Neural progenitor cell (in vitro differentiated cells): ENCODE measurements at regions not wholly inside any gene's neighbourhood (a gene's known extent, or its start where the extent isn't known, plus 50 kb on each side); places are given as distances from the start of the nearest gene placed in this dataset.

Source experiments
- DNase-seq: peaks from one replicate; pipeline ENCODE4 v3.0.0-alpha.2; 2016; ENCODE audit warnings: low spot score
- H2AFZ ChIP-seq: fragments of 200-600 bp; sonication (generic); replicated peaks from 2 replicates; pipeline ENCODE4 v1.6.1; 2016; ENCODE audit warnings: antibody characterized with exemption
- H3F3A ChIP-seq: fragments of 200-600 bp; sonication (generic); 2 replicates; pipeline ENCODE4 v1.6.1; 2016; ENCODE audit warnings: antibody characterized with exemption, low read depth
- H3K27ac ChIP-seq: fragments of 200-600 bp; sonication (generic); 2 replicates; pipeline ENCODE4 v1.5.1; 2016; ENCODE audit warnings: mild to moderate bottlenecking
- H3K27me3 ChIP-seq: fragments of 200-600 bp; sonication (generic); 2 replicates; pipeline ENCODE4 v1.6.1; 2016; ENCODE audit warnings: mild to moderate bottlenecking, moderate library complexity
- H3K36me3 ChIP-seq: fragments of 200-600 bp; sonication (generic); 2 replicates; pipeline ENCODE4 v1.5.1; 2016
- H3K4me1 ChIP-seq: fragments of 200-600 bp; sonication (generic); 2 replicates; pipeline ENCODE4 v1.6.1; 2016; ENCODE audit warnings: mixed run types
- H3K4me2 ChIP-seq: fragments of 200-600 bp; sonication (generic); 2 replicates; pipeline ENCODE4 v1.6.1; 2016
- H3K4me3 ChIP-seq: fragments of 200-600 bp; sonication (generic); 2 replicates; pipeline ENCODE4 v1.5.1; 2016
- H3K79me2 ChIP-seq: fragments of 200-600 bp; sonication (generic); 2 replicates; pipeline ENCODE4 v1.6.1; 2016; ENCODE audit warnings: low read depth
- H3K9ac ChIP-seq: fragments of 200-600 bp; sonication (generic); 2 replicates; pipeline ENCODE4 v1.6.1; 2016
- H3K9me3 ChIP-seq: fragments of 200-600 bp; sonication (generic); 2 replicates; pipeline ENCODE4 v1.5.1; 2016; ENCODE audit warnings: low read depth
- H4K20me1 ChIP-seq: fragments of 200-600 bp; sonication (generic); 2 replicates; pipeline ENCODE4 v1.6.1; 2016; ENCODE audit warnings: low read depth
- H3K27ac Mint-ChIP-seq: 3 replicates; pipeline ENCODE4 v1.8.0; 2021; ENCODE audit warnings: mixed read lengths
- H3K27me3 Mint-ChIP-seq: 2 replicates; pipeline ENCODE4 v1.8.0; 2022; ENCODE audit warnings: low read depth, mild to moderate bottlenecking, inconsistent platforms, moderate library complexity, mixed read lengths; ENCODE audit not compliant: insufficient read depth
- H3K36me3 Mint-ChIP-seq: 3 replicates; pipeline ENCODE4 v1.8.0; 2021; ENCODE audit warnings: mixed read lengths
- H3K4me1 Mint-ChIP-seq: 3 replicates; pipeline ENCODE4 v1.8.0; 2021; ENCODE audit warnings: mixed read lengths
- H3K4me3 Mint-ChIP-seq: 3 replicates; pipeline ENCODE4 v1.8.0; 2021; ENCODE audit warnings: mild to moderate bottlenecking, moderate library complexity, mixed read lengths
- H3K9me3 Mint-ChIP-seq: 3 replicates; pipeline ENCODE4 v1.8.0; 2020; ENCODE audit warnings: mixed read lengths
- EZH2 ChIP-seq: fragments of 200-600 bp; sonication (generic); IDR thresholded peaks from 2 replicates; pipeline ENCODE4 v1.6.1; 2017; ENCODE audit warnings: antibody characterized with exemption, mild to moderate bottlenecking, moderate library complexity
- EZH2phosphoT487 ChIP-seq: fragments of 200-600 bp; sonication (generic); IDR thresholded peaks from 2 replicates; pipeline ENCODE4 v1.6.1; 2017; ENCODE audit warnings: antibody characterized with exemption
- TF ChIP-seq, protein P1 (sequence below): fragments of 200-600 bp; sonication (generic); IDR thresholded peaks from 2 replicates; pipeline ENCODE4 v1.5.1; 2017; ENCODE audit warnings: antibody characterized with exemption, mild to moderate bottlenecking

- Mint-ChIP-seq H3K4me3 (no peak overlapping the region), H3K36me3 (peaks cover 1% of the 10 kb centered on the region), H3K27ac (no peak overlapping the region), H3K27me3 (peaks cover 2% of the 10 kb centered on the region), H3K9me3 (peaks cover 2% of the 10 kb centered on the region), H3K4me1 (no peaks in the 10 kb centered on the region)
- no peak for TF ChIP-seq EZH2
- TF ChIP-seq EZH2phosphoT487, result no peak
- TF ChIP-seq, protein P1, sequence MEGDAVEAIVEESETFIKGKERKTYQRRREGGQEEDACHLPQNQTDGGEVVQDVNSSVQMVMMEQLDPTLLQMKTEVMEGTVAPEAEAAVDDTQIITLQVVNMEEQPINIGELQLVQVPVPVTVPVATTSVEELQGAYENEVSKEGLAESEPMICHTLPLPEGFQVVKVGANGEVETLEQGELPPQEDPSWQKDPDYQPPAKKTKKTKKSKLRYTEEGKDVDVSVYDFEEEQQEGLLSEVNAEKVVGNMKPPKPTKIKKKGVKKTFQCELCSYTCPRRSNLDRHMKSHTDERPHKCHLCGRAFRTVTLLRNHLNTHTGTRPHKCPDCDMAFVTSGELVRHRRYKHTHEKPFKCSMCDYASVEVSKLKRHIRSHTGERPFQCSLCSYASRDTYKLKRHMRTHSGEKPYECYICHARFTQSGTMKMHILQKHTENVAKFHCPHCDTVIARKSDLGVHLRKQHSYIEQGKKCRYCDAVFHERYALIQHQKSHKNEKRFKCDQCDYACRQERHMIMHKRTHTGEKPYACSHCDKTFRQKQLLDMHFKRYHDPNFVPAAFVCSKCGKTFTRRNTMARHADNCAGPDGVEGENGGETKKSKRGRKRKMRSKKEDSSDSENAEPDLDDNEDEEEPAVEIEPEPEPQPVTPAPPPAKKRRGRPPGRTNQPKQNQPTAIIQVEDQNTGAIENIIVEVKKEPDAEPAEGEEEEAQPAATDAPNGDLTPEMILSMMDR, result no peak
- H3K36me3 ChIP-seq, result no peaks in the 10 kb centered on the region
- H3K4me3 ChIP-seq, result no peak overlapping the region
- no peaks in the 10 kb centered on the region for H3K9me3 ChIP-seq
- no peaks in the 10 kb centered on the region for H3K4me1 ChIP-seq
- no peak overlapping the region for H3K27ac ChIP-seq
- no peak overlapping the region for H2AFZ ChIP-seq
- DNase-seq, result no peak
- H3K27me3 ChIP-seq, result no peaks in the 10 kb centered on the region
- no peaks in the 10 kb centered on the region for H3F3A ChIP-seq
- no peaks in the 10 kb centered on the region for H4K20me1 ChIP-seq
- H3K9ac ChIP-seq, result no peak overlapping the region
- no peak overlapping the region for H3K4me2 ChIP-seq
- H3K79me2 ChIP-seq, result no peaks in the 10 kb centered on the region
Measured at GRCh38 chr5:17737092-17737491, 102.8 kb downstream of the TAF11L14 start.

GRCh38 chr5:17738446-17738845 lies 104.2 kb downstream of the TAF11L14 start:
- Mint-ChIP-seq H3K27me3 (peaks cover 2% of the 10 kb centered on the region), H3K27ac (no peak overlapping the region), H3K4me3 (no peak overlapping the region), H3K36me3 (peaks cover 1% of the 10 kb centered on the region), H3K4me1 (peaks cover 2% of the 10 kb centered on the region), H3K9me3 (peaks cover 2% of the 10 kb centered on the region)
- no peak overlapping the region for H2AFZ ChIP-seq
- H4K20me1 ChIP-seq, result no peaks in the 10 kb centered on the region
- no peak overlapping the region for H3K4me2 ChIP-seq
- TF ChIP-seq EZH2 (no peak), EZH2phosphoT487 (no peak)
- TF ChIP-seq, protein P1, result no peak
- H3K27me3 ChIP-seq, result no peaks in the 10 kb centered on the region
- no peaks in the 10 kb centered on the region for H3K9me3 ChIP-seq
- H3K4me3 ChIP-seq, result no peak overlapping the region
- H3K36me3 ChIP-seq, result no peaks in the 10 kb centered on the region
- H3K27ac ChIP-seq, result no peak overlapping the region
- no peaks in the 10 kb centered on the region for H3F3A ChIP-seq
- H3K4me1 ChIP-seq, result no peaks in the 10 kb centered on the region
- no peak overlapping the region for H3K9ac ChIP-seq
- no peaks in the 10 kb centered on the region for H3K79me2 ChIP-seq
- DNase-seq, result no peak

- no peak overlapping the region for H3K4me3 ChIP-seq
- no peak overlapping the region for H3K4me2 ChIP-seq
- H3K27ac ChIP-seq, result no peak overlapping the region
- Mint-ChIP-seq H3K27ac (no peak overlapping the region), H3K36me3 (no peaks in the 10 kb centered on the region), H3K27me3 (no peaks in the 10 kb centered on the region), H3K9me3 (peaks cover 2% of the 10 kb centered on the region), H3K4me3 (no peak overlapping the region), H3K4me1 (peaks cover 7% of the 10 kb centered on the region)
- no peaks in the 10 kb centered on the region for H3K36me3 ChIP-seq
- no peaks in the 10 kb centered on the region for H3K79me2 ChIP-seq
- no peaks in the 10 kb centered on the region for H3K4me1 ChIP-seq
- no peaks in the 10 kb centered on the region for H3K27me3 ChIP-seq
- H2AFZ ChIP-seq, result peak overlapping the region; percentile 15
- H3K9ac ChIP-seq, result no peak overlapping the region
- H4K20me1 ChIP-seq, result no peaks in the 10 kb centered on the region
- no peaks in the 10 kb centered on the region for H3F3A ChIP-seq
- H3K9me3 ChIP-seq, result no peaks in the 10 kb centered on the region
- TF ChIP-seq EZH2phosphoT487 (no peak), EZH2 (no peak)
- TF ChIP-seq, protein P1, result no peak
- no peak for DNase-seq
Measured at GRCh38 chr5:17743580-17744435, 109.5 kb downstream of the TAF11L14 start.
